HEK293 (cell line): ENCODE measurements at regions not wholly inside any gene's neighbourhood (a gene's known extent, or its start where the extent isn't known, plus 50 kb on each side); places are given as distances from the start of the nearest gene placed in this dataset.

Experiments used
- CTCF ChIA-PET: fragments of 350-600 bp; formaldehyde crosslinking; extraction: SDS; loops from one replicate; lab custom pipeline; 2021; ENCODE audit warnings: antibody characterized with exemption; lab: Yijun Ruan, JAX
- POLR2A ChIA-PET: fragments of 300-600 bp; formaldehyde crosslinking; extraction: SDS; loops from one replicate; lab custom pipeline; 2020; ENCODE audit warnings: antibody characterized with exemption, inconsistent platforms; lab: Yijun Ruan, JAX
- H3K27ac ChIP-seq: fragments of 200-500 bp; sonication (Bioruptor generic); 2 replicates; pipeline ENCODE4 v1.5.1; 2014; ENCODE audit warnings: low read depth, low read length, control low read depth, inconsistent platforms; ENCODE audit errors: extremely low read depth
- H3K36me3 ChIP-seq, 2 experiments: fragments of 200-500 bp in 1 of 2; sonication (Bioruptor generic) in 1 of 2; 1 replicate in 1 of 2; 2 replicates in 1 of 2; pipeline ENCODE4 v1.5.1; 2014 to 2017; ENCODE audit warnings: inconsistent platforms in 2 of 2, low read length in 2 of 2; ENCODE audit not compliant: control insufficient read depth in 2 of 2, insufficient read depth in 1 of 2
- H3K4me1 ChIP-seq: fragments of 200-500 bp; sonication (Bioruptor generic); 2 replicates; pipeline ENCODE4 v1.5.1; 2014; ENCODE audit warnings: mild to moderate bottlenecking, low read length, inconsistent platforms; ENCODE audit not compliant: control insufficient read depth, insufficient read depth
- H3K4me3 ChIP-seq: 2 replicates; pipeline ENCODE4 v1.5.1; 2011; ENCODE audit warnings: low read depth, mild to moderate bottlenecking, control low read depth, low read length, moderate library complexity
- H3K9me3 ChIP-seq: fragments of 200-500 bp; sonication (Bioruptor generic); 2 replicates; pipeline ENCODE4 v1.5.1; 2014; ENCODE audit warnings: low read depth, low read length, inconsistent platforms; ENCODE audit not compliant: control insufficient read depth, insufficient read depth
- GFI1B ChIP-seq: fragments of 450-650 bp; formaldehyde crosslinking; IDR thresholded peaks from 2 replicates; pipeline ENCODE4 v1.5.1; 2016; ENCODE audit warnings: missing biosample characterization, missing genetic modification characterization
- HOXA7 ChIP-seq: sonication (generic); formaldehyde crosslinking; IDR thresholded peaks from 2 replicates; pipeline ENCODE4 v1.8.1; 2022; ENCODE audit warnings: missing genetic modification reagents, borderline replicate concordance
- IKZF3 ChIP-seq: fragments of 450-650 bp; IDR thresholded peaks from 2 replicates; pipeline ENCODE4 v1.5.0; 2018; ENCODE audit warnings: missing biosample characterization, mild to moderate bottlenecking, missing genetic modification characterization, moderate library complexity
- KLF10 ChIP-seq: fragments of 450-650 bp; IDR thresholded peaks from 2 replicates; pipeline ENCODE4 v1.5.1; 2018; ENCODE audit warnings: missing biosample characterization, mild to moderate bottlenecking, missing genetic modification characterization
- RBAK ChIP-seq: fragments of 450-650 bp; formaldehyde crosslinking; IDR thresholded peaks from 2 replicates; pipeline ENCODE4 v1.5.1; 2016; ENCODE audit warnings: missing biosample characterization, missing genetic modification characterization
- REST ChIP-seq: fragments of 450-650 bp; formaldehyde crosslinking; IDR thresholded peaks from 2 replicates; pipeline ENCODE4 v1.5.1; 2016; ENCODE audit warnings: missing biosample characterization, missing genetic modification characterization
- SETDB1 ChIP-seq: IDR thresholded peaks from one replicate; pipeline ENCODE4 v1.6.1; 2017; ENCODE audit warnings: mild to moderate bottlenecking, low read length, moderate library complexity, mixed read lengths; ENCODE audit not compliant: insufficient read length
- TCF7L2 ChIP-seq: IDR thresholded peaks from 2 replicates; pipeline ENCODE4 v1.6.1; 2011; ENCODE audit warnings: low read depth, mild to moderate bottlenecking, inconsistent platforms, low read length, moderate library complexity, borderline replicate concordance
- ZBTB17 ChIP-seq: fragments of 450-650 bp; formaldehyde crosslinking; IDR thresholded peaks from 2 replicates; pipeline ENCODE4 v1.5.1; 2016; ENCODE audit warnings: missing biosample characterization, missing genetic modification characterization
- ZNF133 ChIP-seq: fragments of 450-650 bp; formaldehyde crosslinking; IDR thresholded peaks from 2 replicates; pipeline ENCODE4 v1.5.1; 2016; ENCODE audit warnings: missing biosample characterization, missing genetic modification characterization
- ZNF157 ChIP-seq: fragments of 450-650 bp; formaldehyde crosslinking; IDR thresholded peaks from 2 replicates; pipeline ENCODE4 v1.5.1; 2016; ENCODE audit warnings: missing biosample characterization, missing genetic modification characterization
- ZNF16 ChIP-seq: fragments of 450-650 bp; formaldehyde crosslinking; IDR thresholded peaks from 2 replicates; pipeline ENCODE4 v1.5.1; 2016; ENCODE audit warnings: low read depth, missing biosample characterization, missing genetic modification characterization
- ZNF18 ChIP-seq: fragments of 450-650 bp; formaldehyde crosslinking; IDR thresholded peaks from 2 replicates; pipeline ENCODE4 v1.5.1; 2016; ENCODE audit warnings: missing biosample characterization, missing genetic modification characterization
- ZNF202 ChIP-seq: fragments of 450-650 bp; formaldehyde crosslinking; IDR thresholded peaks from 2 replicates; pipeline ENCODE4 v1.5.1; 2016; ENCODE audit warnings: missing biosample characterization, missing genetic modification characterization, borderline replicate concordance
- ZNF211 ChIP-seq: fragments of 450-650 bp; formaldehyde crosslinking; IDR thresholded peaks from 2 replicates; pipeline ENCODE4 v1.5.1; 2016; ENCODE audit warnings: low read depth, missing biosample characterization, missing genetic modification characterization
- ZNF24 ChIP-seq: fragments of 450-650 bp; formaldehyde crosslinking; IDR thresholded peaks from 2 replicates; pipeline ENCODE4 v1.5.1; 2016; ENCODE audit warnings: missing biosample characterization, missing genetic modification characterization
- ZNF311 ChIP-seq: fragments of 450-650 bp; formaldehyde crosslinking; IDR thresholded peaks from 2 replicates; pipeline ENCODE4 v1.5.1; 2017; ENCODE audit warnings: missing biosample characterization, missing genetic modification characterization, borderline replicate concordance
- ZNF558 ChIP-seq: fragments of 450-650 bp; formaldehyde crosslinking; IDR thresholded peaks from 2 replicates; pipeline ENCODE4 v1.5.1; 2016; ENCODE audit warnings: missing biosample characterization, missing genetic modification characterization
- ZNF560 ChIP-seq: fragments of 450-650 bp; formaldehyde crosslinking; IDR thresholded peaks from 2 replicates; pipeline ENCODE4 v1.5.1; 2017; ENCODE audit warnings: missing biosample characterization, missing genetic modification characterization, borderline replicate concordance
- ZNF596 ChIP-seq: fragments of 450-650 bp; IDR thresholded peaks from 2 replicates; pipeline ENCODE4 v1.5.0; 2018; ENCODE audit warnings: missing biosample characterization, mild to moderate bottlenecking, missing genetic modification characterization, moderate library complexity
- ZNF600 ChIP-seq: fragments of 450-650 bp; formaldehyde crosslinking; IDR thresholded peaks from 2 replicates; pipeline ENCODE4 v1.5.1; 2016; ENCODE audit warnings: missing biosample characterization, missing genetic modification characterization
- ZNF610 ChIP-seq: fragments of 450-650 bp; formaldehyde crosslinking; IDR thresholded peaks from 2 replicates; pipeline ENCODE4 v1.5.1; 2016; ENCODE audit warnings: missing biosample characterization, missing genetic modification characterization, borderline replicate concordance
- ZNF768 ChIP-seq: fragments of 450-650 bp; formaldehyde crosslinking; IDR thresholded peaks from 2 replicates; pipeline ENCODE4 v1.5.1; 2018; ENCODE audit warnings: missing biosample characterization, mild to moderate bottlenecking, missing genetic modification characterization
- ZNF776 ChIP-seq: fragments of 450-650 bp; formaldehyde crosslinking; IDR thresholded peaks from 2 replicates; pipeline ENCODE4 v1.5.0; 2017; ENCODE audit warnings: missing biosample characterization, missing genetic modification characterization, borderline replicate concordance
- ZXDB ChIP-seq: fragments of 450-650 bp; formaldehyde crosslinking; IDR thresholded peaks from 2 replicates; pipeline ENCODE4 v1.5.1; 2016; ENCODE audit warnings: missing biosample characterization, missing genetic modification characterization
- TF ChIP-seq, protein P1 (sequence below): fragments of 450-650 bp; formaldehyde crosslinking; IDR thresholded peaks from 2 replicates; pipeline ENCODE4 v1.5.1; 2016; ENCODE audit warnings: missing biosample characterization, missing genetic modification characterization, borderline replicate concordance
- TF ChIP-seq, protein P2 (sequence below): fragments of 450-650 bp; formaldehyde crosslinking; IDR thresholded peaks from 2 replicates; pipeline ENCODE4 v1.5.1; 2016; ENCODE audit warnings: missing biosample characterization, missing genetic modification characterization

- H3K4me3 ChIP-seq = no peak overlapping the region
- CTCF ChIA-PET = no interaction called here
- H3K9me3 ChIP-seq = no peaks in the 10 kb centered on the region
- POLR2A ChIA-PET = no interaction called here
- H3K36me3 ChIP-seq = no peaks in the 10 kb centered on the region
- no peak for TF ChIP-seq ZBTB17 (tag by site-specific recombination)
- TF ChIP-seq ZNF157 (tag by site-specific recombination) = no peak
- no peak for TF ChIP-seq SETDB1
- no peak for TF ChIP-seq ZNF768
- TF ChIP-seq REST (tag by site-specific recombination) = no peak
- TF ChIP-seq KLF10 (tag by site-specific recombination) = no peak
- TF ChIP-seq ZXDB (tag by site-specific recombination) = no peak
- TF ChIP-seq ZNF600 = no peak
- TF ChIP-seq ZNF211 = no peak
- TF ChIP-seq ZNF560 = no peak
- no peak for TF ChIP-seq ZNF24 (tag by site-specific recombination)
- TF ChIP-seq HOXA7 = no peak
- no peak for TF ChIP-seq ZNF558 (tag by site-specific recombination)
- no peak for TF ChIP-seq ZNF16 (tag by site-specific recombination)
- no peak for TF ChIP-seq ZNF311
- TF ChIP-seq IKZF3 (tag by site-specific recombination) = no peak
- TF ChIP-seq ZNF133 (tag by site-specific recombination) = no peak
- no peaks in the 10 kb centered on the region for H3K4me1 ChIP-seq
- no peak overlapping the region for H3K27ac ChIP-seq
Measured at GRCh38 chr11:98835335-98835734, 185.4 kb upstream of the CNTN5 start.

GRCh38 chr11:98836156-98836555 is 184.6 kb upstream of the CNTN5 start:
- Histone ChIP-seq H3K9me3 (no peaks in the 10 kb centered on the region), H3K36me3 (no peaks in the 10 kb centered on the region), H3K27ac (no peak overlapping the region), H3K4me3 (no peak overlapping the region), H3K4me1 (no peaks in the 10 kb centered on the region)
- TF ChIP-seq ZNF202 (tag by site-specific recombination) (no peak), ZNF610 (tag by site-specific recombination) (no peak), ZNF18 (tag by site-specific recombination) (no peak), ZNF776 (tag by site-specific recombination) (no peak), RBAK (tag by site-specific recombination) (no peak), GFI1B (tag by site-specific recombination) (no peak), TCF7L2 (no peak), ZNF596 (tag by site-specific recombination) (no peak)
- TF ChIP-seq, protein P1, sequence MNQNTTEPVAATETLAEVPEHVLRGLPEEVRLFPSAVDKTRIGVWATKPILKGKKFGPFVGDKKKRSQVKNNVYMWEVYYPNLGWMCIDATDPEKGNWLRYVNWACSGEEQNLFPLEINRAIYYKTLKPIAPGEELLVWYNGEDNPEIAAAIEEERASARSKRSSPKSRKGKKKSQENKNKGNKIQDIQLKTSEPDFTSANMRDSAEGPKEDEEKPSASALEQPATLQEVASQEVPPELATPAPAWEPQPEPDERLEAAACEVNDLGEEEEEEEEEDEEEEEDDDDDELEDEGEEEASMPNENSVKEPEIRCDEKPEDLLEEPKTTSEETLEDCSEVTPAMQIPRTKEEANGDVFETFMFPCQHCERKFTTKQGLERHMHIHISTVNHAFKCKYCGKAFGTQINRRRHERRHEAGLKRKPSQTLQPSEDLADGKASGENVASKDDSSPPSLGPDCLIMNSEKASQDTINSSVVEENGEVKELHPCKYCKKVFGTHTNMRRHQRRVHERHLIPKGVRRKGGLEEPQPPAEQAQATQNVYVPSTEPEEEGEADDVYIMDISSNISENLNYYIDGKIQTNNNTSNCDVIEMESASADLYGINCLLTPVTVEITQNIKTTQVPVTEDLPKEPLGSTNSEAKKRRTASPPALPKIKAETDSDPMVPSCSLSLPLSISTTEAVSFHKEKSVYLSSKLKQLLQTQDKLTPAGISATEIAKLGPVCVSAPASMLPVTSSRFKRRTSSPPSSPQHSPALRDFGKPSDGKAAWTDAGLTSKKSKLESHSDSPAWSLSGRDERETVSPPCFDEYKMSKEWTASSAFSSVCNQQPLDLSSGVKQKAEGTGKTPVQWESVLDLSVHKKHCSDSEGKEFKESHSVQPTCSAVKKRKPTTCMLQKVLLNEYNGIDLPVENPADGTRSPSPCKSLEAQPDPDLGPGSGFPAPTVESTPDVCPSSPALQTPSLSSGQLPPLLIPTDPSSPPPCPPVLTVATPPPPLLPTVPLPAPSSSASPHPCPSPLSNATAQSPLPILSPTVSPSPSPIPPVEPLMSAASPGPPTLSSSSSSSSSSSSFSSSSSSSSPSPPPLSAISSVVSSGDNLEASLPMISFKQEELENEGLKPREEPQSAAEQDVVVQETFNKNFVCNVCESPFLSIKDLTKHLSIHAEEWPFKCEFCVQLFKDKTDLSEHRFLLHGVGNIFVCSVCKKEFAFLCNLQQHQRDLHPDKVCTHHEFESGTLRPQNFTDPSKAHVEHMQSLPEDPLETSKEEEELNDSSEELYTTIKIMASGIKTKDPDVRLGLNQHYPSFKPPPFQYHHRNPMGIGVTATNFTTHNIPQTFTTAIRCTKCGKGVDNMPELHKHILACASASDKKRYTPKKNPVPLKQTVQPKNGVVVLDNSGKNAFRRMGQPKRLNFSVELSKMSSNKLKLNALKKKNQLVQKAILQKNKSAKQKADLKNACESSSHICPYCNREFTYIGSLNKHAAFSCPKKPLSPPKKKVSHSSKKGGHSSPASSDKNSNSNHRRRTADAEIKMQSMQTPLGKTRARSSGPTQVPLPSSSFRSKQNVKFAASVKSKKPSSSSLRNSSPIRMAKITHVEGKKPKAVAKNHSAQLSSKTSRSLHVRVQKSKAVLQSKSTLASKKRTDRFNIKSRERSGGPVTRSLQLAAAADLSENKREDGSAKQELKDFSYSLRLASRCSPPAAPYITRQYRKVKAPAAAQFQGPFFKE (tag by site-specific recombination) = no peak
- TF ChIP-seq, protein P2, sequence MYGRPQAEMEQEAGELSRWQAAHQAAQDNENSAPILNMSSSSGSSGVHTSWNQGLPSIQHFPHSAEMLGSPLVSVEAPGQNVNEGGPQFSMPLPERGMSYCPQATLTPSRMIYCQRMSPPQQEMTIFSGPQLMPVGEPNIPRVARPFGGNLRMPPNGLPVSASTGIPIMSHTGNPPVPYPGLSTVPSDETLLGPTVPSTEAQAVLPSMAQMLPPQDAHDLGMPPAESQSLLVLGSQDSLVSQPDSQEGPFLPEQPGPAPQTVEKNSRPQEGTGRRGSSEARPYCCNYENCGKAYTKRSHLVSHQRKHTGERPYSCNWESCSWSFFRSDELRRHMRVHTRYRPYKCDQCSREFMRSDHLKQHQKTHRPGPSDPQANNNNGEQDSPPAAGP (tag by site-specific recombination) = no peak
- POLR2A ChIA-PET = no interaction called here
- CTCF ChIA-PET = no interaction called here
